Erythroblast (primary cell): ENCODE measurements at regions not wholly inside any gene's neighbourhood (a gene's known extent, or its start where the extent isn't known, plus 50 kb on each side); places are given as distances from the start of the nearest gene placed in this dataset.

ENCODE experiments used
- GATA1 ChIP-seq: IDR thresholded peaks from 2 replicates; pipeline ENCODE4 v1.6.1; 2011; ENCODE audit warnings: low read depth, mild to moderate bottlenecking, control low read depth, low read length, moderate library complexity
- POLR2A ChIP-seq: IDR thresholded peaks from 2 replicates; pipeline ENCODE4 v1.6.1; 2011; ENCODE audit warnings: mild to moderate bottlenecking, low read length

DNA sequence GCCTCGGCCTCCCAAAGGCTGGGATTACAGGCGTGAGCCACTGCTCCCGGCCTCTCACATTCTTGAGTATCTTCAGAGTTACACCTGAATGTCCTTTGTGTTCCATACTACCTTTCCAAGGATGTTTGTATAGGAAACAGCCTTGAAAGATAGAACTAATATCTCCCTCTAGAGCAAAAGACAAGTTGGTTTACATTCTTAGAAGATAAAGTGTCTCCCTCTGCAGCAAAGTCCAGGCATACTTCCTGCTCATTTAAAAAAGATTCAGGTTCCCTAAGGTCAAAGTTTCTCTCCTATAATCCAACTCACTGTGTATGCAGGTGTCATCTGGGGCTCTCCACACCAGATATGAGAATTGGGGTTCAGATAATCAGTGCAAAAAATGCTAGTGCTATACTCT is 224.4 kb downstream of the TPBG start:
- no peak for TF ChIP-seq POLR2A
- TF ChIP-seq GATA1: no peak
